Activated CD4-positive, alpha-beta memory T cell treated with anti-CD3 and anti-CD28 coated beads for 36 hours (primary cell): ENCODE measurements at regions not wholly inside any gene's neighbourhood (a gene's known extent, or its start where the extent isn't known, plus 50 kb on each side); places are given as distances from the start of the nearest gene placed in this dataset.
"Not testable (repeated sequence)": the region's sequence is repeated elsewhere in the genome, so short reads cannot be mapped to it uniquely, and the experiment has no call there.

Experiments used
- CTCF ChIA-PET: fragments of 350-600 bp; sonication (Branson Sonifier 250); formaldehyde crosslinking; loops from one replicate; lab custom pipeline; 2021; ENCODE audit warnings: antibody characterized with exemption, inconsistent platforms; lab: Charles Lee
- POLR2A ChIA-PET: fragments of 350-600 bp; sonication (Branson Sonifier 250); formaldehyde crosslinking; loops from one replicate; lab custom pipeline; 2021; ENCODE audit warnings: antibody characterized with exemption; lab: Charles Lee
- DNase-seq: peaks from one replicate; pipeline ENCODE4 v3.0.0-alpha.2; 2020
- H3K27ac Mint-ChIP-seq: one replicate; pipeline ENCODE4 v1.8.0; 2021; ENCODE audit warnings: mixed read lengths
- H3K27me3 Mint-ChIP-seq: one replicate; pipeline ENCODE4 v1.8.0; 2021; ENCODE audit warnings: mixed read lengths
- H3K36me3 Mint-ChIP-seq: one replicate; pipeline ENCODE4 v1.8.0; 2021; ENCODE audit warnings: mixed read lengths
- H3K4me1 Mint-ChIP-seq: one replicate; pipeline ENCODE4 v1.8.0; 2021; ENCODE audit warnings: low read depth, mixed read lengths
- H3K4me3 Mint-ChIP-seq: one replicate; pipeline ENCODE4 v1.8.0; 2021; ENCODE audit warnings: mild to moderate bottlenecking, mixed read lengths
- H3K9me3 Mint-ChIP-seq: one replicate; pipeline ENCODE4 v1.8.0; 2021; ENCODE audit warnings: mixed read lengths
- intact Hi-C: fragments of 100-400 bp; cut with micrococcal nuclease; formaldehyde crosslinking; loops from one replicate; pipeline ENCODE4 v1.15.1; 2023

- H3K4me1 Mint-ChIP-seq, result no peaks in the 10 kb centered on the region
- peaks cover 1% of the 10 kb centered on the region for H3K27me3 Mint-ChIP-seq
- H3K4me3 Mint-ChIP-seq, result no peak overlapping the region
- H3K27ac Mint-ChIP-seq, result no peak overlapping the region
- POLR2A ChIA-PET, result no interaction called here
- peaks cover 2% of the 10 kb centered on the region for H3K9me3 Mint-ChIP-seq
- intact Hi-C loops, result no loop called here
- no peak for DNase-seq
- CTCF ChIA-PET, result no interaction called here
- H3K36me3 Mint-ChIP-seq, result no peaks in the 10 kb centered on the region
Measured at GRCh38 chr16:77488652-77489051, 53.8 kb upstream of the ADAMTS18 start.

DNA sequence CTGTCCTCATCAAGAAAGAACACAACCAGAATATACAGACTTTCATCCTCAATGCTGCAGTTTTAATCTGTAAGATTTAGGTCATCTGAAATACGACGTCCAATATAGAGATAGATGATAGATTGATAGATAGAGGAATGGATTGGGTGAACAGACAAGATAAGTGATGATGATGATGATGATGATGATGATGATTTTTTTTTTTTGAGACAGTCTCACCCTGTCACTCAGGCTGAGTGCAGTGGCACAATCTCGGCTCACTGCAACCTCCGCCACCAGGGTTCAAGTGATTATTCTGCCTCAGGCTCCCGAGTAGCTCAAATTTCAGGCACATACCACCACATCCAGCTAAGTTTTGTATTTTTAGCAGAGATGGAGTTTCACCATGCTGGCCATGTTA lies 56.3 kb upstream of the ADAMTS18 start:
- intact Hi-C loops, result no loop called here
- Mint-ChIP-seq H3K4me1 (no peaks in the 10 kb centered on the region), H3K36me3 (no peaks in the 10 kb centered on the region), H3K9me3 (peaks cover 2% of the 10 kb centered on the region), H3K27ac (no peak overlapping the region), H3K27me3 (no peaks in the 10 kb centered on the region), H3K4me3 (no peak overlapping the region)
- CTCF ChIA-PET, result no interaction called here
- DNase-seq, result no peak
- POLR2A ChIA-PET, result interaction anchor here (0.6 kb wide), 1 partner anchor 27 kb away, joined by 4 read pairs; no protein-coding TSS in a partner anchor

DNA sequence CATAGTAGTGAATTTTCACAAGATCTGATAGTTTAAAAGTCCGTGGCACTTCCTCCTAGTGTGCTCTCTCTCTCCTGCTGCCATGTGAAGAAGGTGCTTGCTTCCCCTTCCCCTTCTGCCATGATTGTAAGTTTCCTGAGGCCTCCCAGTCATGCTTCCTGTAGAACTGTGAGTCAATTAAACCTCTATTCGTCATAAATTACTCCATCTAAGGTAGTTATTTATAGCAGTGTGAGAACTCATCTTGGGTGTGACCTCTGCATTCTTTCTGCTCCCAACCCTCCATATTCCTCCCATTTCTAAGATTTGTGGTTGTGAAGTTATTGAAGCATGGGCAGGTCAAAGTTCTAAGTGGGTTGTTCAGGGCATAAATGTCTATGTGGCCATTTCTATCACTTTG lies 62.1 kb upstream of the ADAMTS18 start:
- H3K9me3 Mint-ChIP-seq, result no peaks in the 10 kb centered on the region
- no peak for DNase-seq
- no peak overlapping the region for H3K27ac Mint-ChIP-seq
- intact Hi-C loops, result no loop called here
- H3K4me1 Mint-ChIP-seq, result no peaks in the 10 kb centered on the region
- no peak overlapping the region for H3K4me3 Mint-ChIP-seq
- no peaks in the 10 kb centered on the region for H3K27me3 Mint-ChIP-seq
- ChIA-PET CTCF (no interaction called here), POLR2A (no interaction called here)
- H3K36me3 Mint-ChIP-seq, result no peaks in the 10 kb centered on the region

DNA sequence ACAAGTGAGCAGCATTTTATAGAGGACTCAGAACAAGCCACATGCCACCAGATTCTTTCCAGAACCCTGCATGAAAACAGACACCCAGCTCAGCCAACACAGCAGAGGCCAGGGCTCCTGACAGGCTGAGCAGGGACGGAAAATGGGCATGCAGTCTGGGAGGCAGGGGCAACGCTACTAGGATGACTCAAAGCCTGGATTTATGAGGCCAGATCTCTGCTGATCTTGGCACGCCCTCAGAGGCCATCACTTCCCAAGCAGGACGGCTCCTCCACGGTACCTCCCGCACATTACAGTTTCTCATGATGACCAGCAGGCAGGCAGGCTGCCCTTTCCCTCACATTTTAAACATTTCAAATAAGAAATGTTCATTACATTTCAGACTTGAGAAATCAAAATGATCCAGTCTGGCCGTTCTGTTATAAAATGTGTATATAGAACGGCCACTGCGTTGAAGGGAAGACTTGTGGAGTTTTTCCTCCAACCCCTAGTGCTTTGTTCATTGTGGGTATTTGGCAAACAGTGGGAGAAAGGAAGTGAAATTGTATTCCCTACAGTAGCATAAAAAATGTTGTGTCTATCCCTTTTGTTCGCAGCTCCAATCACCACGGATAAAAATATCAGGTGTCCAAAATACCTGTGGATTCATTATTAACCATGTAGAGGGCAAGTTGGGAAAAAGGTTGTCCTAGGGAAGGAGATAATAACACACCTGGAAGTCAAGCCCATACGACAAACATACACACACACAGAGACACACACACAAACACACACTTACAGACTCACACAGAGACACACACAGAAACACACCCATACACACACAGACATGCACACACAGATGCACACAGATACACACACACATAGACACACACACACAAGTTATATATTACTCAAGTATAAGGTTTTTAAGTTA lies 64.8 kb upstream of the ADAMTS18 start:
- Mint-ChIP-seq H3K36me3 (no peaks in the 10 kb centered on the region), H3K9me3 (no peaks in the 10 kb centered on the region), H3K27ac (no peak overlapping the region), H3K4me3 (no peak overlapping the region), H3K27me3 (no peaks in the 10 kb centered on the region), H3K4me1 (no peaks in the 10 kb centered on the region)
- POLR2A ChIA-PET, result no interaction called here
- DNase-seq, result no peak
- CTCF ChIA-PET, result no interaction called here
- intact Hi-C loops, result no loop called here

DNA sequence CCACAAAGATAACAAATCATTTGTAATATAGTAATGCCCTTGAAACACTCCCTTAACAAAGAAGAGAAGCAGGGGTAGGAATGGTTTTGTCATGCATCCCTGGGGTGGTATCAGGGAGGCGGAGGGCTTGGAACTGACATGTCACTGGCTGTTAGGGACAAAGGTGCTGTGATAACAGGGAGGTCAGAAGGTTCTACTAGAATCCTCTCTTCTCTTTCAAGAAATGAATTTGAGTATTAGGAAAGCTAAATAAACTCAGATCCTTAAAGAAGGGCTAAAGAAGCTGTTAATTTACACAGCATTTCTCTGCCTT lies 65.4 kb upstream of the ADAMTS18 start:
- intact Hi-C loops, result no loop called here
- no peaks in the 10 kb centered on the region for H3K36me3 Mint-ChIP-seq
- ChIA-PET CTCF (no interaction called here), POLR2A (no interaction called here)
- DNase-seq, result no peak
- no peaks in the 10 kb centered on the region for H3K27me3 Mint-ChIP-seq
- H3K9me3 Mint-ChIP-seq, result no peaks in the 10 kb centered on the region
- no peak overlapping the region for H3K4me3 Mint-ChIP-seq
- no peaks in the 10 kb centered on the region for H3K4me1 Mint-ChIP-seq
- no peak overlapping the region for H3K27ac Mint-ChIP-seq

DNA sequence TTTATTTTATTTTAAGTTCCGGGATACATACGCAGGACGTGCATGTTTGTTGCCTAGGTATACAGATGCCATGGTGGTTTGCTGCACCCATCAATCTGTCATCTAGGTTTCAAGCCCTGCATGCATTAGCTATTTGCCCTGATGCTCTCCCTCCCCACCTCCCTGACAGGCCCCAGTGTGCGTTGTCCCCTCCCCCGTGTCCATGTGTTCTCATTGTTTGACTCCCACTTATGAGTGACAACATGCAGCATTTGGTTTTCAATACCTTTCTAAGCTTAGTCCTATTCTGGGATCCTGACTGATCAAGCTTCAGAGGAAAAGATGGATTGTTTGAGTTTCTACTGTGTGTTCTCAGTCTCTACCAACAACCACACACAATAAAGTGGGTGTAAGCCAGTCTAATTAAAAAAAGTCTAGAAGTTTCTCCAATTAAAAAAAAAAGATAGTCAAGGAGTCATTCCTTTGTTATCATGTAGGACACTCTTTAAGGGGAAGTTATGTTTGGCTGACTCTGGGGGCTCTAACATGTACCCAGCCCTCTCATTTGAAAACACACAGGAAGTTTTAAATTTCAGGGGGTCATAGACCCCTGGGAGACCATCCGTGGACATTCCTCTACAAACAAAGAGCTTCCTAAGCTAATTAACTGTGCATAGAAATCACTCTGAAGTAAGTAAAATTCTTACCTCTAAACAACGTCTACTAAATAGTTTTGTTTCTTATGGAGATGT lies 66.3 kb upstream of the ADAMTS18 start:
- Mint-ChIP-seq H3K27me3 (no peaks in the 10 kb centered on the region), H3K27ac (no peak overlapping the region), H3K4me3 (no peak overlapping the region), H3K4me1 (no peaks in the 10 kb centered on the region), H3K36me3 (no peaks in the 10 kb centered on the region), H3K9me3 (no peaks in the 10 kb centered on the region)
- intact Hi-C loops, result no loop called here
- CTCF ChIA-PET, result no interaction called here
- DNase-seq, result no peak
- POLR2A ChIA-PET, result no interaction called here

DNA sequence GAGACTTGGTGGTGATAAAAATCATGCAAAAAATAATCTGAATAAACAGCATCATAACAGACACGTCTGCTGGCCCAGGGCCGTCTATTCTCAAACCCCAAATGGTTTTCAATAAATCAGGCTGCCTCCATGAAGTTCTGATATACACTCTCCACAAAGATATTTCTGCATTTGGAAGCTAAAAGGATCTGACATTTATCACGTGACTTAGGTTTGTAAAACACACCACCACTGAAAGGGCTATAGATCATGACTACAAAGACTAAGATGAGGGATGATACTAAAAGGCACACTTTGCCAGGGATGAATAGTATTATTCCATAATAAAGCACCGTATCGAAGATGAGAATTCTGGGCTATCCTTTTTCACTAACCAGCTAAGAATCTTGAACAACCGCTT lies 67.6 kb upstream of the ADAMTS18 start:
- ChIA-PET CTCF (no interaction called here), POLR2A (no interaction called here)
- Mint-ChIP-seq H3K27me3 (peaks cover 2% of the 10 kb centered on the region), H3K4me3 (no peak overlapping the region), H3K27ac (no peak overlapping the region), H3K4me1 (no peaks in the 10 kb centered on the region), H3K9me3 (peaks cover 2% of the 10 kb centered on the region), H3K36me3 (no peaks in the 10 kb centered on the region)
- intact Hi-C loops, result no loop called here
- DNase-seq, result no peak

DNA sequence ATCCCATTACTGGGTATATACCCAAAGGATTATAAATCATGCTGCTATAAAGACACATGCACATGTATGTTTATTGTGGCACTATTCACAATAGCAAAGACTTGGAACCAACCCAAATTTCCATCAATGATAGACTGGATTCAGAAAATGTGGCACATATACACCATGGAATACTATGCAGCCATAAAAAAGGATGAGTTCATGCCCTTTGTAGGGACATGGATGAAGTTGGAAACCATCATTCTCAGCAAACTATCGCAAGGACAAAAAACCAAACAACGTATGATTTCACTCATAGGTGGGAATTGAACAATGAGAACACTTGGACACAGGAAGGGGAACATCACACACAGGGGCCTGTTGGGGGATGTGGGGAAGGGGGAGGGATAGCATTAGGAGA lies 71.7 kb upstream of the ADAMTS18 start:
- DNase-seq, POLR2A ChIA-PET, intact Hi-C loops, H3K27me3 Mint-ChIP-seq, H3K27ac Mint-ChIP-seq, H3K4me3 Mint-ChIP-seq, H3K36me3 Mint-ChIP-seq, CTCF ChIA-PET, H3K4me1 Mint-ChIP-seq, H3K9me3 Mint-ChIP-seq: not testable (repeated sequence)

- H3K4me3 Mint-ChIP-seq, result no peak overlapping the region
- ChIA-PET POLR2A (no interaction called here), CTCF (no interaction called here)
- no peak for DNase-seq
- H3K27me3 Mint-ChIP-seq, result peaks cover 4% of the 10 kb centered on the region
- H3K36me3 Mint-ChIP-seq, result no peaks in the 10 kb centered on the region
- intact Hi-C loops, result no loop called here
- H3K27ac Mint-ChIP-seq, result no peak overlapping the region
- peaks cover 2% of the 10 kb centered on the region for H3K9me3 Mint-ChIP-seq
- no peaks in the 10 kb centered on the region for H3K4me1 Mint-ChIP-seq
Measured at GRCh38 chr16:77509051-77509450, 74.2 kb upstream of the ADAMTS18 start.

GRCh38 chr16:77509796-77510195 lies 75.0 kb upstream of the ADAMTS18 start:
- Mint-ChIP-seq H3K4me3 (no peak overlapping the region), H3K27ac (no peak overlapping the region), H3K36me3 (no peaks in the 10 kb centered on the region), H3K27me3 (peaks cover 4% of the 10 kb centered on the region), H3K9me3 (peaks cover 2% of the 10 kb centered on the region), H3K4me1 (no peaks in the 10 kb centered on the region)
- CTCF ChIA-PET, result no interaction called here
- no peak for DNase-seq
- intact Hi-C loops, result no loop called here
- POLR2A ChIA-PET, result no interaction called here

- Mint-ChIP-seq H3K4me1 (no peaks in the 10 kb centered on the region), H3K36me3 (no peaks in the 10 kb centered on the region), H3K27ac (no peak overlapping the region), H3K9me3 (peaks cover 2% of the 10 kb centered on the region), H3K27me3 (peaks cover 4% of the 10 kb centered on the region), H3K4me3 (no peak overlapping the region)
- intact Hi-C loops, result no loop called here
- POLR2A ChIA-PET, result no interaction called here
- CTCF ChIA-PET, result no interaction called here
- DNase-seq, result no peak
Measured at GRCh38 chr16:77511053-77511452, 76.2 kb upstream of the ADAMTS18 start.

DNA sequence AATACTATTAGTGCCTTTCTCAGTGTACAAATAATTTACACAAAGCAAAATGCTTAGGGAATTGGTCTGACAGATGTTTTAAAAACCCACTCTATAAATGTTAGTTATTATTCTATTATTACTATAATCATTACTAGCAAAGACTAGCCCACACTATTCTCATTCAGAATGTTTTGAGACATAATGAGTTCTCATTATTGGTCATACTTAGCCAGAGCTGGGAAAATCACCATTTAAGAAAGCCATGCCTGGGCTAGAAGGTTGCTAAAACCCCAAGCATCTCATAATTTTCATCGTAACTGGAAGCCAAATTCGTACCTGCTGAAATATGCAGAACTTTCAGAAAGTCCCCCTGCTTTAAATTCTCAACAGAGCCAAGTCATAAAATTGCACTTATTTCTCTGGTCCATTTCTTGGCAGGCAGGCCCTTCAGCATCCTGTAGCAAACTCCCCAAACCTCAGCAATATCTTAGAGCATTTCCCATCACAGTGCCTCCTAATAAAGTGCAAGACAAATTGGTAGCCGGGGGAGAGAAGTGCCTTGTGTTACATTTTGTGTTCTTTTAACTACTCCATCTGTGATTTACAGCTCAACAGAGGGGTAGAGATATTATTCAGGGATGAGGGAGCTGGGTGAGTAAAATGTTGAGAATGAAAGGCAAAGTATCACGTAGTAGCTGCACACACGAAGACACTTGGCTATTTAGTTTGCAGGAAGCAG lies 79.8 kb upstream of the ADAMTS18 start:
- ChIA-PET POLR2A (interaction anchor here (0.6 kb wide), 1 partner anchor 35 kb away, joined by 3 read pairs; no protein-coding TSS in a partner anchor), CTCF (no interaction called here)
- H3K9me3 Mint-ChIP-seq, result no peaks in the 10 kb centered on the region
- no peaks in the 10 kb centered on the region for H3K4me1 Mint-ChIP-seq
- no peaks in the 10 kb centered on the region for H3K36me3 Mint-ChIP-seq
- no peak overlapping the region for H3K4me3 Mint-ChIP-seq
- H3K27me3 Mint-ChIP-seq, result peaks cover 3% of the 10 kb centered on the region
- DNase-seq, result no peak
- H3K27ac Mint-ChIP-seq, result no peak overlapping the region
- intact Hi-C loops, result no loop called here
